A549 (cell line): ENCODE measurements at regions not wholly inside any gene's neighbourhood (a gene's known extent, or its start where the extent isn't known, plus 50 kb on each side); places are given as distances from the start of the nearest gene placed in this dataset.
"Not testable (repeated sequence)": the region's sequence is repeated elsewhere in the genome, so short reads cannot be mapped to it uniquely, and the experiment has no call there.

Experiments used
- CEBPB ChIP-seq, 2 experiments: fragments of >200 bp in 1 of 2; sonication (Bioruptor Twin) in 1 of 2; formaldehyde crosslinking in 1 of 2; IDR thresholded peaks; 2 replicates each; pipeline ENCODE4 v1.6.1; 2012 to 2016
- CTCF ChIP-seq: fragments of >200 bp; sonication (Bioruptor Twin); formaldehyde crosslinking; IDR thresholded peaks from 3 replicates; pipeline ENCODE4 v1.5.1; 2016
- EP300 ChIP-seq, 2 experiments: fragments of >200 bp; sonication (Bioruptor Twin); formaldehyde crosslinking; IDR thresholded peaks; 2 replicates in 1 of 2; 3 replicates in 1 of 2; pipeline ENCODE4 v1.6.1; 2016 to 2017
- FOSB ChIP-seq: fragments of 250-450 bp; sonication (Bioruptor Pico); IDR thresholded peaks from 2 replicates; pipeline ENCODE4 v1.5.0; 2020; ENCODE audit warnings: mild to moderate bottlenecking, moderate library complexity
- KDM1A ChIP-seq: fragments of 200-600 bp; sonication (generic); IDR thresholded peaks from 2 replicates; pipeline ENCODE4 v1.6.1; 2016; ENCODE audit warnings: low read depth, mild to moderate bottlenecking
- MYC ChIP-seq: IDR thresholded peaks from 2 replicates; pipeline ENCODE4 v1.6.1; 2012; ENCODE audit warnings: mild to moderate bottlenecking, inconsistent platforms, low read length, improper control_type of control experiment, borderline replicate concordance
- PHF8 ChIP-seq: fragments of 200-600 bp; sonication (generic); IDR thresholded peaks from 2 replicates; pipeline ENCODE4 v1.6.1; 2016; ENCODE audit warnings: low read depth, mild to moderate bottlenecking, antibody characterized with exemption, moderate library complexity, borderline replicate concordance
- POLR2A ChIP-seq: IDR thresholded peaks from 2 replicates; pipeline ENCODE4 v1.6.1; 2012; ENCODE audit warnings: mild to moderate bottlenecking, low read length
- SMC3 ChIP-seq: fragments of >200 bp; sonication (Bioruptor Twin); formaldehyde crosslinking; IDR thresholded peaks from 3 replicates; pipeline ENCODE4 v1.6.1; 2018; ENCODE audit warnings: inconsistent platforms
- USF2 ChIP-seq: fragments of 450-650 bp; IDR thresholded peaks from 2 replicates; pipeline ENCODE4 v1.6.1; 2014; ENCODE audit warnings: antibody characterized with exemption

DNA sequence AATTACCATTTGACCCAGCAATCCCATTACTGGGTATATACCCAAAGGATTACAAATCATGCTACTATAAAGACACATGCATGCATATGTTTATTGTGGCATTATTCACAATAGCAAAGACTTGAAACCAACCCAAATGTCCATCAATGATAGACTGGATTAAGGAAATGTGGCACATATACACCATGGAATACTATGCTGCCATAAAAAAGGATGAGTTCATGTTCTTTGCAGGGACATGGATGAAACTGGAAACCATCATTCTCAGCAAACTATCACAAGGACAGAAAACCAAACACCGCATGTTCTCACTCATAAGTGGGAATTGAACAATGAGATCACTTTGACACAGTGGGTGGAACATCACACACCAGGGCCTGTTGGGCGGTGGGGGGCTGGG, 83.9 kb upstream of the MAP3K1 start:
- TF ChIP-seq FOSB (CRISPR knock-in tag); CTCF; KDM1A; POLR2A; PHF8; CEBPB (IDR thresholded peaks at IDR 0.05); EP300 (IDR thresholded peaks at IDR 0.05); USF2; MYC; SMC3: not testable (repeated sequence)
